ENCODE measurements at regions not wholly inside any gene's neighbourhood (a gene's known extent, or its start where the extent isn't known, plus 50 kb on each side); places are given as distances from the start of the nearest gene placed in this dataset.

DNA sequence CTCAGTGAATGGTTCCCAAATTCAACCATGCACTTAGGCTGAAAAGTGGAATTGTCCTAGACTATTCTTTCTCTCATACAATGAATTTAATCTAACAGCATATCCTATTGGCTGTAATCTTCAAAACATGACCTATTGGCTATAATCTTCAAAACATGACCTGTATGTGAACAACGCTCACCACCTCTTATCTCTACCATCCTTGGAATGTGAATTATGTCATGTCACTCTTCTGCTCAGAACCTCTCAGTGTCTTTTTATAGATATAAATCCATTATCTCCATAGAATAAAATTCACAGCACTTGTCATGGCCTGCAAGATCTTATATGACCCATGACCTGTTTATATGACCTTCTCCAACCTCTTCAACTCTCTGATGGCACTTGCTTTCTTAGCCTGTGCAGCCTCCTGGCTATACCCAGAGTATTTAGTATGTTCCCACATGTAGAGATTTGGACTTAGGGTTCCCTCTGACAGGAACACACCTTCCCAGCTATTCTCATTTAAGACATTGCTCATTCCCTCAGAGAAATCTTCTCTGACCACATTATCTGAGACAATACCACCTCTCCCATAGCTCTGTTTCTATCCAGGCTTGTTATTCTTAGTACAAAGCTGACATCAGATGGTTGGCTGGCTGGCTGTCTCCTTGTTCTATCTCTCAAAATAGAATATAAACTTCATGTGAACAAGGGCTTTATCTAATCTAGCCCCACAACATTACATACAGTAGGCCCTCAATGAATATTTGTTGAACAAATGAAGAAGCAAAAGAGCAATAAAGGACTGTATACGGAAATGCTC, 275.0 kb upstream of the PREP start:
- TF ChIP-seq, protein P1, sequence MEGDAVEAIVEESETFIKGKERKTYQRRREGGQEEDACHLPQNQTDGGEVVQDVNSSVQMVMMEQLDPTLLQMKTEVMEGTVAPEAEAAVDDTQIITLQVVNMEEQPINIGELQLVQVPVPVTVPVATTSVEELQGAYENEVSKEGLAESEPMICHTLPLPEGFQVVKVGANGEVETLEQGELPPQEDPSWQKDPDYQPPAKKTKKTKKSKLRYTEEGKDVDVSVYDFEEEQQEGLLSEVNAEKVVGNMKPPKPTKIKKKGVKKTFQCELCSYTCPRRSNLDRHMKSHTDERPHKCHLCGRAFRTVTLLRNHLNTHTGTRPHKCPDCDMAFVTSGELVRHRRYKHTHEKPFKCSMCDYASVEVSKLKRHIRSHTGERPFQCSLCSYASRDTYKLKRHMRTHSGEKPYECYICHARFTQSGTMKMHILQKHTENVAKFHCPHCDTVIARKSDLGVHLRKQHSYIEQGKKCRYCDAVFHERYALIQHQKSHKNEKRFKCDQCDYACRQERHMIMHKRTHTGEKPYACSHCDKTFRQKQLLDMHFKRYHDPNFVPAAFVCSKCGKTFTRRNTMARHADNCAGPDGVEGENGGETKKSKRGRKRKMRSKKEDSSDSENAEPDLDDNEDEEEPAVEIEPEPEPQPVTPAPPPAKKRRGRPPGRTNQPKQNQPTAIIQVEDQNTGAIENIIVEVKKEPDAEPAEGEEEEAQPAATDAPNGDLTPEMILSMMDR (IDR thresholded peaks at IDR 0.05): no peak
- no peak for TF ChIP-seq EZH2 (IDR thresholded peaks at IDR 0.05)
- TF ChIP-seq EZH2phosphoT487 (IDR thresholded peaks at IDR 0.05): no peak

Data from neural progenitor cell (in vitro differentiated cells).